ENCODE measurements at regions not wholly inside any gene's neighbourhood (a gene's known extent, or its start where the extent isn't known, plus 50 kb on each side); places are given as distances from the start of the nearest gene placed in this dataset.
A peak's percentile ranks its signal among the peaks of the same experiment; 100 is the strongest.

DNA sequence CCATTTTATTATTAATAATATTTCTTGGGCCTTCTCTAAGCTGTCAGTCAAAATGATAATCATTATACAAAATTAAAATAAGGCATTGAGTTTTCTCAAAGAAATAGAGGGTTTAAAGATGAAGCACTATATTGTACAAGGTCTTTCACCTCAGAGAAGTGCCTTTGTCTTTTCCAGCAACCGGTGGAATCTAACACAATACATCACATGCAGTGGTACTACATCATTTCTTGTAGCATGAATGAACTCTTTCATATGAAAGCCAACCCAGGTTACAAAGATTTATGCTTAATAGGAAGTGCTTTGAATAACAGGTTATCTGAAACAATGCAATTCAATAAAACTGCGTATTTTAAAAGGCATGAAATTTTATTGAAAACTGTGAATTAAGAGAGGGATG is 1620.8 kb downstream of the PCDH9 start:
- no peak overlapping the region for H3K27ac ChIP-seq
- no peak for DNase-seq (ENCODE audit: low read depth, low spot score)

DNA sequence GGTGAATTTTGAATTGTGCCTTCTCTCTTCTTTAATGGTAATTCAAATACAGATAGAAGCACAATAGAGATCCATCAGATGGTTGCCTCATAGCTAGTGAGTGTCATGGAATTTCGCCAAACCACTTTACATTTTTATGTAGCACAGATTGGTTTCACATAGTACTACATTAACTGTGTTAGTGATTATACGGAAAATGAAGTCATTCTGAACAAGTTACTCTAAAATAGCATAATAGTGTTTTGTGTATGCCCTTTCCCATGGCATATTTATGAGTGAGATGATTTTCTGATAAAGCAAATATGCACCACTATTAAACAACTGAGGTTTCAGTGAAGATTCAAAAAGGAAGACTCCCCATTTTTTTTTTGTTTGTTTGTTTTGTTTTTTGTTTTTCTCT is 1623.5 kb downstream of the PCDH9 start:
- peak; percentile 79 for DNase-seq (ENCODE audit: low read depth, low spot score)
- Histone ChIP-seq H3K27ac (no peak overlapping the region), H3K9me3 (ENCODE audit: low read depth, low read length) (no peaks in the 10 kb centered on the region), H3K9ac (ENCODE audit: insufficient read length) (no peak overlapping the region), H3K36me3 (ENCODE audit: insufficient read depth, low read length) (no peaks in the 10 kb centered on the region), H3K4me3 (no peak overlapping the region)
- no peak for TF ChIP-seq FOXP2 (optimal IDR thresholded peaks at IDR 0.05; ENCODE audit: control extremely low read depth, extremely low read length, insufficient read depth)

More for the DNA sequence above, 1620.8 kb downstream of the PCDH9 start:
- no peaks in the 10 kb centered on the region for H3K9me3 ChIP-seq (ENCODE audit: low read depth, low read length)
- no peak overlapping the region for H3K4me3 ChIP-seq
- TF ChIP-seq EZH2 (IDR thresholded peaks at IDR 0.05): no peak
- TF ChIP-seq POLR2AphosphoS5 (IDR thresholded peaks at IDR 0.05; ENCODE audit: borderline replicate concordance, low read depth, low read length): no peak
- TF ChIP-seq FOXP2 (optimal IDR thresholded peaks at IDR 0.05; ENCODE audit: control extremely low read depth, extremely low read length, insufficient read depth): no peak
- H3K36me3 ChIP-seq (ENCODE audit: insufficient read depth, low read length): no peaks in the 10 kb centered on the region
- H3K9ac ChIP-seq (ENCODE audit: insufficient read length): no peak overlapping the region

GRCh38 chr13:65605396-65605795 is 1624.7 kb downstream of the PCDH9 start:
- DNase-seq (ENCODE audit: low read depth, low spot score): no peak
- H3K4me3 ChIP-seq: no peak overlapping the region
- no peak for TF ChIP-seq FOXP2 (optimal IDR thresholded peaks at IDR 0.05; ENCODE audit: control extremely low read depth, extremely low read length, insufficient read depth)
- no peak for TF ChIP-seq EZH2 (IDR thresholded peaks at IDR 0.05)
- no peak for TF ChIP-seq POLR2AphosphoS5 (IDR thresholded peaks at IDR 0.05; ENCODE audit: borderline replicate concordance, low read depth, low read length)
- no peak overlapping the region for H3K27ac ChIP-seq
- no peaks in the 10 kb centered on the region for H3K9me3 ChIP-seq (ENCODE audit: low read depth, low read length)
- no peaks in the 10 kb centered on the region for H3K36me3 ChIP-seq (ENCODE audit: insufficient read depth, low read length)
- H3K9ac ChIP-seq (ENCODE audit: insufficient read length): no peak overlapping the region

DNA sequence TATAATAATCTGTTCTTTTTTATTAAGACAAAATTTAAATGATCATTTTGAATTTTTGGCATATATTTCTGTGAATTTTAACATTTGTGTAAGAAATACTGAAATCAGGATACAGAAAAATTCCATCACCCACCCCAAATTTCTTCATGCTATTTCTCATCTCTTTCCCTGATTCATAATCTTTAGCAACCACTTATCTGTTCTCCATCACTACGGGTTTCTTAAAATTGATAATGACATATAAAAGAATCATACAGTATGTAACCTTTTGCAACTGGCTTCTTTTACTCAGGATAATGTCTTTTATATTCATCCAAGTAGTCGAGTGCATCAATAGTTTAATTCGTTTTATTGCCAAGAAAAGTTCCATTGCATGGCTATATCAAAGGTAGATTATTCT is 1627.0 kb downstream of the PCDH9 start:
- TF ChIP-seq EZH2 (IDR thresholded peaks at IDR 0.05): no peak
- no peak for TF ChIP-seq POLR2AphosphoS5 (IDR thresholded peaks at IDR 0.05; ENCODE audit: borderline replicate concordance, low read depth, low read length)
- no peak for TF ChIP-seq FOXP2 (optimal IDR thresholded peaks at IDR 0.05; ENCODE audit: control extremely low read depth, extremely low read length, insufficient read depth)
- no peak overlapping the region for H3K9ac ChIP-seq (ENCODE audit: insufficient read length)
- H3K36me3 ChIP-seq (ENCODE audit: insufficient read depth, low read length): no peaks in the 10 kb centered on the region
- H3K27ac ChIP-seq: no peak overlapping the region
- no peak overlapping the region for H3K4me3 ChIP-seq
- no peak for DNase-seq (ENCODE audit: low read depth, low spot score)
- H3K9me3 ChIP-seq (ENCODE audit: low read depth, low read length): no peaks in the 10 kb centered on the region

- H3K36me3 ChIP-seq (ENCODE audit: insufficient read depth, low read length): no peaks in the 10 kb centered on the region
- no peak overlapping the region for H3K27ac ChIP-seq
- H3K4me3 ChIP-seq: no peak overlapping the region
- no peak overlapping the region for H3K9ac ChIP-seq (ENCODE audit: insufficient read length)
- TF ChIP-seq POLR2AphosphoS5 (IDR thresholded peaks at IDR 0.05; ENCODE audit: borderline replicate concordance, low read depth, low read length) (no peak), FOXP2 (optimal IDR thresholded peaks at IDR 0.05; ENCODE audit: control extremely low read depth, extremely low read length, insufficient read depth) (no peak), EZH2 (IDR thresholded peaks at IDR 0.05) (no peak)
- DNase-seq (ENCODE audit: low read depth, low spot score): no peak
- H3K9me3 ChIP-seq (ENCODE audit: low read depth, low read length): no peaks in the 10 kb centered on the region
Observed at GRCh38 chr13:65601855-65602254, 1628.3 kb downstream of the PCDH9 start.

GRCh38 chr13:65600702-65601101 is 1629.4 kb downstream of the PCDH9 start:
- H3K9ac ChIP-seq (ENCODE audit: insufficient read length): no peak overlapping the region
- no peak overlapping the region for H3K4me3 ChIP-seq
- H3K27ac ChIP-seq: no peak overlapping the region
- no peak for TF ChIP-seq POLR2AphosphoS5 (IDR thresholded peaks at IDR 0.05; ENCODE audit: borderline replicate concordance, low read depth, low read length)
- no peak for TF ChIP-seq FOXP2 (optimal IDR thresholded peaks at IDR 0.05; ENCODE audit: control extremely low read depth, extremely low read length, insufficient read depth)
- TF ChIP-seq EZH2 (IDR thresholded peaks at IDR 0.05): no peak
- no peaks in the 10 kb centered on the region for H3K9me3 ChIP-seq (ENCODE audit: low read depth, low read length)
- H3K36me3 ChIP-seq (ENCODE audit: insufficient read depth, low read length): no peaks in the 10 kb centered on the region
- DNase-seq (ENCODE audit: low read depth, low spot score): no peak

GRCh38 chr13:65597839-65598818 is 1632.0 kb downstream of the PCDH9 start:
- Histone ChIP-seq H3K27ac (no peak overlapping the region), H3K9ac (ENCODE audit: insufficient read length) (no peak overlapping the region), H3K36me3 (ENCODE audit: insufficient read depth, low read length) (no peaks in the 10 kb centered on the region), H3K4me3 (no peak overlapping the region), H3K9me3 (ENCODE audit: low read depth, low read length) (no peaks in the 10 kb centered on the region)
- DNase-seq (ENCODE audit: low read depth, low spot score): no peak
- no peak for TF ChIP-seq POLR2AphosphoS5 (IDR thresholded peaks at IDR 0.05; ENCODE audit: borderline replicate concordance, low read depth, low read length)
- no peak for TF ChIP-seq EZH2 (IDR thresholded peaks at IDR 0.05)
- TF ChIP-seq FOXP2 (optimal IDR thresholded peaks at IDR 0.05; ENCODE audit: control extremely low read depth, extremely low read length, insufficient read depth): no peak

DNA sequence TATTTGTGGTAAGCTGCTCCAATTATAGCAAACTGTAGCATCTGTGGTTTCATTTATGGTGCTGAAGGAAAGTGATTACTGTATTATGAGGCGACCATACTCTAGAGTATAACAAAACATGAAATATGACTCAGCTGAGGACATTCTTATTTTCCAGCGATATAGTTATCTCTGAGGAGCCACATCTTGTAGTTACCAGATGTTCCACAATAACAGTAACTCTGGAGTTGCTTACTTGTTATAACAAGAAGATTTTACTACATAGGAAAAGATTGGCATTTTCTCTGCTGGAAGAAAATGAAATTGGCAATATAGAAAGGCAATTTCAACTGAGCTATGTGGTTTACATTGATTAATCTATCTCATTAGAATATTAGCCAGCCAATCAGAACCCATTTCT is 1634.2 kb downstream of the PCDH9 start:
- Histone ChIP-seq H3K4me3 (no peak overlapping the region), H3K9ac (ENCODE audit: insufficient read length) (no peak overlapping the region), H3K9me3 (ENCODE audit: low read depth, low read length) (no peaks in the 10 kb centered on the region), H3K27ac (no peak overlapping the region), H3K36me3 (ENCODE audit: insufficient read depth, low read length) (no peaks in the 10 kb centered on the region)
- TF ChIP-seq EZH2 (IDR thresholded peaks at IDR 0.05) (no peak), FOXP2 (optimal IDR thresholded peaks at IDR 0.05; ENCODE audit: control extremely low read depth, extremely low read length, insufficient read depth) (no peak), POLR2AphosphoS5 (IDR thresholded peaks at IDR 0.05; ENCODE audit: borderline replicate concordance, low read depth, low read length) (no peak)
- no peak for DNase-seq (ENCODE audit: low read depth, low spot score)
